Left renal cortex interstitium (tissue), 4 donors: ENCODE measurements at regions not wholly inside any gene's neighbourhood (a gene's known extent, or its start where the extent isn't known, plus 50 kb on each side); places are given as distances from the start of the nearest gene placed in this dataset.
"Not testable (repeated sequence)": the region's sequence is repeated elsewhere in the genome, so short reads cannot be mapped to it uniquely, and the experiment has no call there.

Experiments
- DNase-seq, 4 donors: peaks; one replicate each; pipeline ENCODE4 v3.0.0-alpha.2; 2013; ENCODE audit warnings: low read depth in 4 of 4, low spot score in 2 of 4, missing footprints in 1 of 4

GRCh38 chr20:53872561-53873229 lies 197.7 kb downstream of the BCAS1 start:
- no peak for DNase-seq

DNA sequence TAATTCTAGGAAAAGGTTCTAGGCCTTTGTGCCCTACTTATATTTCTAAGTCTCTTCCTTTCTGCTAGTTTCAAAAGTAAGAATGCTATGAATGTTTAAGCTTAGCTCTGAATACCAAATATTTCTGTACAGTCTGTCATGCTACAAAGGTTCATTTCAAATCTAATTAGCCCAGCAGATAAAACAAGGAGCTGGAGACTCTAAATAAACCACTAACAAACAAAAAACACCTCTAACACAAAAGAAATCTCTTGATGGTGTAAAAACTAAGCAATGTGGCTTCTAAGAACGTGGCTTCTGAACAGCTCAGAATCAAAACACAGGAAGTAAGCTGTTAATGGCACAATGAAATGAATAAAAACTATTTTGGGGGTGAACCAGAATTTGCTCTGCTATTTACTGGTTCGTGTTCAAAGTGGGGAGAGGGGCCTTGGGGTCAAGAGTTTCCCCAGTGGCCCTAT lies 198.3 kb downstream of the BCAS1 start:
- no peak for DNase-seq

DNA sequence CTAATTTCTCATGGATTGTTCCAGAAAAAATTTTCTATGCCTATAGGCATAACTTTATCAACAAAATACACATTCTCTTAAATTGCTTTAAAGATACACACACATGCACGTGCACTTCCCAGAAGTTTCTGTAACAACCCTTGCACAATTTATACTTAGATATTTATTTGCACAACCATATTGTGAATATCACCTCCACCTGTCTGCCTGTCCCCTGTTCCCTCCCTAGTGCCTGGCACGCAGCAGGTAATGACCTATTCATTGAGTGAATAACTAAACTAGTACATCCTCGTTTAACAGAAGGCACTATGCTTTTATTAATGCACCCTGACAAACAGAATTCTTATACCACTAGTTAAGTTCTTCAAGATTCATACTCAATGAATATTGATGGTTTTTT lies 198.9 kb downstream of the BCAS1 start:
- no peak for DNase-seq

GRCh38 chr20:53870426-53871315 lies 199.7 kb downstream of the BCAS1 start:
- DNase-seq: no peak

DNA sequence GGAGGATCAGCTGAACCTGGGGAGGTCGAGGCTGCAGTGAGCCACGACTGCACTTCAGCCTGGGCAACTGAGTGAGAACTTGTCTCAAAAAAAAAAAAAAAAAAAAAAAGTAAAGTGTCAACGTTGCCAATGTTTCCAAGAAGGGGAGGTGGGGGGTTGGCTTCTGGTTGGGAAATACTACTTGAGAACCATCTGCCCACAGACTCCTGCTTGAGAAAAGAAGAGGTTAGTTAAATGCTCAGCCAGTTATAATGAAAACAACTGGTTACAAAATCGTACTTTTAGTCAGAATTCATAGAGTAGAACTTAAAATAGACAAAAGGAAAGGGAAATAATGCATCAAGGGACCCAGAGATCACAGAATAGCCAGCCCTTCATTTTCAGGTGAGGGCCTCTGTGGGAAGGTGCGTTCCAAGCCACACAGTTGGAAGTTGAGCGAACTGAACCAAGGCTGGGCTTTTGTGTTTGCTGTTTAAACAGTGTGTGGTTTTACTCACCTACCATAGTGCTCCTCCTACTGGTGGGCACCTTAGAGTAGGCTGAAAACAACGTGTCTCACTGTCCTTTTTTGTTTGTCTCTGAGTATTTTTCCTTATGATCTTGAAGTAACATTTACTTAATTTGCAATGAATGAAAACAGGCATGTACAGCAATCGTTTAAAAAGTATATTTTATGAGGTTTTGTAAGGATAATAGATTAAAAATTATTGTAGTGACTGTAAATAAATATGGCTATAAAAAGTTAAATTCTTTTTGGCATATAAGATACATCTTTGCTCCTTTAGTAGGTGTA lies 200.7 kb downstream of the BCAS1 start:
- no peak for DNase-seq

DNA sequence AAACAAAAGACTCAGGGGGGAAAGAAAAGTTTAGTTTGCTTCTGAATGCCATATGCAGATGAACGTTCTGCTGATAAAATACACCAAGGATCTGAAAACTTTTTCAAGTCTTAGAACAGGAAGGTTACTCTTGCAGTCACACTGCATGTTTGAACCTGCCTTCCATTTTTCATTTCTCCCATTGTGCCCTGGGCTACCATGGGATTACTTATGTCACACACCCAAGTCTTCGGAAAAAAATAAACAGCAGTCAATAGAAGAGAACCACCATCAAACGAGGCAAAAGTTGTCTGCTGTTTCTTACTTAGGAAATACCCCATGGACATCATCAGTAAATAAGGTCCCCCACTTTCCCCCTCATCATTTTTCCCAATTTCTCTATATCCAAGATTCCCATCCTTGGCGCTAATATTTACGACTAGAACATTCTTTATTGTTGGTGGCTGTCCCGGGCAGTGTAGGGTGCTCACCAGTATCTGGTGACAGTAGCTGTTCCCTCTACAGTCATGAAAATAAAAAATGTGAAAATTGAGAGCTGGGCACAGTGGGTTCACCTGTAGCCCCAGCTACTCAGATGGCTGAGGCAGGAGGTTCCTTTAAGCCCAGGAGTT lies 202.5 kb downstream of the BCAS1 start:
- DNase-seq: no peak

- no peak for DNase-seq
These were observed 203.3 kb downstream of the BCAS1 start for GRCh38 chr20:53866794-53867740.

DNA sequence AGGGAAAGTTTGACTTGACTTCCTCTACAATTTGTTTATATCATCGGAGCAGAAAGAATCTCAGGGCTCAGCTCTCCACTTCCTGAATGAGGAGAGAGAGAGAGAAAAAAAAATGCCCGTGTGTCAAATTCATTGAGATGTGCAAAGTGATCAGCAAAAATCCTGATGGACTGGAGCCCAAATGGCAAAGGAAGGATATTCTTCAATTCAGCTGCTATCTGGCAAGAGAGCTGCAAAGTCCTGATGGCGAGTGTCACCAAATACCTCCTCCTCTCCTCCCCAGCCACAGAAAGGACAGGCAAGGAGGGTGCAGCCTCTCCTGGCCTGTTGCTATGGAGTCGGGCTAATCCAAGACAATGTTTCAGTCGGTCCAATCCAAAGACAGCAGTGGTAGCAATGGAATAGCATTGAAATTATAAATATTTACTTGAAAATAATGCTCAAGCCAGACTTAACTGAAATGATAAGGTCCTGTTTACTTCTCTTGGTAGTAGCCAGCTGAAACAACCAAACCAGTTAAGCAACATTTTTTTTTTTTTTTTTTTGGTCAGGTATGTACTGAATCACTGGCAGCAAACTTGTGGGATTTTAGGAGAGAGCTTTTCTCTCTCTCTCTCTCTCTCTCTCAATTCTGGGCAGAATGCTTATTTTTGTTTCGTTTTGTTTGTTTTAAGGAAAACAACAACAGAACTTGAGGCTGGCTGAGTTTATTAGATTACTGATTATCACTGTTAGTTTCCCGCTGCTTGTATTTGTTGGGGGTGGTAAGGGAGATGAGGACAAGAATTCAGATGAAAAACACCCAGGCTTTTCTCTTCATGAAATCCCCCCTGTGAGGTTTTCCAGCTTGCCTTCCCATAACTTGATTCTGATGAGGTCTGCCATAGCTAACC lies 204.2 kb downstream of the BCAS1 start:
- DNase-seq: no peak

GRCh38 chr20:53864765-53865683 lies 205.4 kb downstream of the BCAS1 start:
- DNase-seq: not testable (repeated sequence)

DNA sequence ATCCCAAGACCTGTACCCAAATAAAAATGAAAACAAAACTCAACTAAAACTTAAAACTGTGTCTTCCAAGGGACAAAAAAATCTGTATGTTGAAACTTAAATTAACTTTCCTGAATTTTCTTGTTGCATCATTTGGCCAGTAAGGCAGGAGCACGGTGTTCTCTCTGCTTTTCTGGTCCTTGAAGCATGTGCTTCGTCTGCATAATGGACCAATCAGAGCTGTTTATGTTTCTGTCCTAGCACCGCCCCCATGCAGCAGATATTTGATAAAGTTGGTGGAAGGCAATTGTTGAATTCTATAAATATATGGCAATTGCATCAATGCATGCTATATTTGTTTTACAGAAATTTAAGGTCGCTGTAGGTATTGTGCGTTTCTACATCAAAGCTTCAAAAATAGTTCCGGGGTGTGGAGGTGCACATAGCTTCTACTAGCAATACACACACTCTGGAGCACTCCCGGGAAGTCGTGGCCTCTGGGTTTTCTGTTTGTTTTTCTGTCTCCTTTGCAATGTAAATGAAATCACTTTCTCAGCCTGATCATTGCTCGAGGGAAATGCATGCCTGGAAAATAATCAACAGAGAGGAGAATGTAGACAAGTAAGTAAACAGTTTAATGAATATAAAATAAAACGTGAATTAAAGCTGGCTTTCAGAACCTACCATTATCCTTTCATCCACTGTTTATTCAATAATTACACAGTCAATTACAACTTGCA lies 206.3 kb downstream of the BCAS1 start:
- not testable (repeated sequence) for DNase-seq

GRCh38 chr20:53863535-53863922 lies 206.9 kb downstream of the BCAS1 start:
- DNase-seq: not testable (repeated sequence)

DNA sequence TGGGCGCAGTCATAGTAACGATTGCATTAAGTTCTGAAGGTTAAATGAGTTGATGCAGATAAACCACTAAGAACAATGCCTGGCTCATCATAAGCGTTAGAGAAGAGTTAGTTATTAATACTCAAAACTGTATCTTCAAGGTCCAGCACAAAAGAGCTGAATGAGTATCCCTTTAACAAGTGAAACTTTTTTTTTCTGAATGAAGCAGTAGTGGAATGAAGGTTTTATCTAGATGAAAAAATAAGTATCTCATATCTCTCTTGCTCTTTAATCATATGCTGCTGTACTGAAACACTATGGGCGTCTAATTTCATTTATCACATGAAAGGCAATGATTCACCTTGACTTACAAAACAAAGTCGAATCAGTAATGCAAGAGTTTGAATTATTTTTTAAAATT lies 207.4 kb downstream of the BCAS1 start:
- DNase-seq: not testable (repeated sequence)

DNA sequence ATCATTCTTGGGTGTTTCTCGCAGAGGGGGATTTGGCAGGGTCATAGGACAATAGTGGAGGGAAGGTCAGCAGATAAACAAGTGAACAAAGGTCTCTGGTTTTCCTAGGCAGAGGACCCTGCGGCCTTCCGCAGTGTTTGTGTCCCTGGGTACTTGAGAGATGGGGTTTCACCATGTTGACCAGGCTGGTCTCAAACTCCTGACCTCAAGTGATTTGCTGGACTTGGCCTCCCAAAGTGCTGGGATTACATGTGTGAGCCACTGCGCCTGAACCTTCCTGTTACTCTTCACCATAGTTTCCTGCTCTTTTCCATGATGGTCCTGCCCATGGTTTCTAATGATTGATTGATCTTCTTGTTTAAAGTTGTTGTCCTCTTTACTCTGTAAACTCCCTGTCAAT lies 207.9 kb downstream of the BCAS1 start:
- not testable (repeated sequence) for DNase-seq

DNA sequence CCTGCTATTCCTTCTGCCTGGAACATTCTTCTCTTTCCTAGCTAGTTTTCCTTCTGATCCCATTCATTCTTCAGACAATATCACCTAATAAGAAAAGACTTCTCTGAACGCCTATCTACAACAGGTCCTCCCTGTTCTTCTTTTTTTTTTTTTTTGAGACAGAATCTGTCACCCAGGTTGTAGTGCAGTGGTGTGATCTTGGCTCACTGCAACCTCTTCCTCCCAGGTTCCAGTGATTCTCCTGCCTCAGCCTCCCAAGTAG lies 208.3 kb downstream of the BCAS1 start:
- DNase-seq: not testable (repeated sequence)

DNA sequence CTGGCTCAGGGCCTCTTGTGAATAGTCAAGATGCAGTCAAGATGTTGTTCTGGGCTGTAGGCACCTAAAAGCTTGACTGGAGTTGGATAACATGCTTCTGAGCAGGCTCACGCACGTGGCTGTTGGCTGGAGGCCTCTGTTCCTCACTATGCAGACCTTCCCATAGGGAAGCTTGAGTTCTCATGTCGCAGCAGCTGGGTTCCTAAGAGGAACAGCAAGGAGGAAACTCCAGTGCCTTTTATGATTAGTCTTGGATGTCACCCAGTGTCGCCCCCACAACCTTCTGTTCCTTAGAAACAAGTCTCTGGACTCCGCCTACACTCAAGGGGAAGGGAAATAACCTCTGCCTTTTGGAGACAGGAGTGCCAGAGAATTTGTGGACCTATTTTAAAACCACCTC lies 210.7 kb downstream of the BCAS1 start:
- DNase-seq: no peak

GRCh38 chr20:53859009-53859408 lies 211.4 kb downstream of the BCAS1 start:
- DNase-seq: not testable (repeated sequence)

GRCh38 chr20:53858516-53858915 lies 211.9 kb downstream of the BCAS1 start:
- DNase-seq: not testable (repeated sequence)
